HG02588 (cell line): ENCODE measurements at regions not wholly inside any gene's neighbourhood (a gene's known extent, or its start where the extent isn't known, plus 50 kb on each side); places are given as distances from the start of the nearest gene placed in this dataset.
A peak's percentile ranks its signal among the peaks of the same experiment; 100 is the strongest.
"Not testable (repeated sequence)": the region's sequence is repeated elsewhere in the genome, so short reads cannot be mapped to it uniquely, and the experiment has no call there.

Experiments used
- ATAC-seq: cut with Tn5 transposase; IDR thresholded peaks from one replicate; pipeline ENCODE4 v1.9.1; 2021; ENCODE audit warnings: mild to moderate bottlenecking, moderate library complexity; ENCODE audit not compliant: unreplicated experiment

- ATAC-seq = no peak
These were observed 127.5 kb upstream of the CHODL start for GRCh38 chr21:18117176-18117575.

DNA sequence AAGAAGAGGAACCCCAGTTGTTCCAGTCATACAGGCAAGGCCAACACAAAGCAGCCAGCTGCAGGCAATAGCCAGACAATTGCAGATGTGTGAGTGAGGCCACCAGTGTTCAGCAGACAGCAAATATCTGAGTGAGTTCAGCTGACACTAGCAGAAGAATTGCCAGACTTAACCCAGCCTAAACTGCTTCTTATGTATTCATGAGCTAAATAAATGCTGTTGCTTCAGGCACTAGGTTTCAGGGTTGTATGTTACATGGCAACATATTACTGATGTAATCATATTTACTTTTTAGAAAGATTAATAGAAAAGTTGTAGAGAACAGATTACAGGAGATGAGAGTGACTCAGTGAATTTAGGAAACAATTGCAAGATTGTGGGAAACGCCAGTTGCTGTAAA lies 129.8 kb upstream of the CHODL start:
- no peak for ATAC-seq

DNA sequence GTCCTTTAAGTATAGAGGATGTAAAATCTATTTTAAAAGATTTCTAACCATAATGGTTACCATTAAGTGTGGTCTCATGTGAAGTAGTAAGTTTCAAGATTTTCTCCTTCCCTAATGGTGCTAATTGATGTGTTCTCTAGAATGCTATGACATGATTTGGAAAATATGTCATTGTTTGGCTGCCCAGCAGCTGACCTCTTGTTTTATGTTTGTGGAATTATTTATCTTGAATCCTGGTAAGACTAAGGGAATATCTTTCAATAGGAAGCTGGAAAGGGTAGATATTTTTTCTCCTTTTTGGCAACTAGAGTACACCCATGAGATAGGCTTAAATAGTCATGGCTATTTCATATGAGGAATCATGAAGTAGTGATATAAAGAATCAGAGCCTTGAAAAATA lies 139.8 kb upstream of the CHODL start:
- no peak for ATAC-seq

- ATAC-seq = not testable (repeated sequence)
These were observed 148.2 kb upstream of the CHODL start for GRCh38 chr21:18096413-18096812.

DNA sequence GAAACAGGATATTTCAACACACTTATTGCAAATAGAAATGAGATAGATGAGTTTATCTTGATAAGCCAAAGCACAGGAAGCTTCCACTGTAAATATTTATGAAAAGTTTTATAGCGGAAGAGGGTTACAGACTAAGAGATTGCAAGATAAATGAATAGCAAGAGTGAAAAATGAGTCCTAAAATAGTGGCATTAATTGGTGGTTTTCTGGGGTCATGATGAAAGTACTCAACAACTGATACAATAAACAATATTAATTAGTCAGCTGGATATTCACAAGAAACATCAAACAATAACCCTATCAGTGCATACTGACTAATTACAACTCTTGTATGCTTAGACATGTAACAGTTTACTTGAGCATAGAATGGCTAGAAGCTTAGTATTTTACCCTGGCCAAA lies 154.8 kb upstream of the CHODL start:
- no peak for ATAC-seq

DNA sequence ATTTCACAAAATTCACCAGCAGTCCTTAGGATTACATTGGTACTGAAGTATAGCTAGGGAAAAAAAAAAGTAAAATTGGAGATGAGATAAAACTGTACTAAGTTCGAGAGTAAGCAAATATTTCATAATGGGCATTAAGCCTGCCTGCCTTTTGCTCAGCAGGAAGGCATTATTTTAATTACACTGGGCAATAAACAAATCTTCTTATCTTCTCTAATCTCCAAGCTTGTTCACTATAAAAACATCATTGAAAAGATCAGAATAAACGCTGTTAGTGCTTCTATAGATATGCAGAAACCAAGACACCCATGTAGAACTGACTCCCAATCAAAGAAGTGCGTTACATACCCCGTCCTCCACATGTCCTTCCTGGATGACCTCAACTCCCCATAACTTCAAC lies 174.2 kb upstream of the CHODL start:
- ATAC-seq = no peak

- no peak for ATAC-seq
These were observed 174.8 kb upstream of the CHODL start for GRCh38 chr21:18069875-18070274.

GRCh38 chr21:18060402-18060801 lies 184.2 kb upstream of the CHODL start:
- no peak for ATAC-seq

DNA sequence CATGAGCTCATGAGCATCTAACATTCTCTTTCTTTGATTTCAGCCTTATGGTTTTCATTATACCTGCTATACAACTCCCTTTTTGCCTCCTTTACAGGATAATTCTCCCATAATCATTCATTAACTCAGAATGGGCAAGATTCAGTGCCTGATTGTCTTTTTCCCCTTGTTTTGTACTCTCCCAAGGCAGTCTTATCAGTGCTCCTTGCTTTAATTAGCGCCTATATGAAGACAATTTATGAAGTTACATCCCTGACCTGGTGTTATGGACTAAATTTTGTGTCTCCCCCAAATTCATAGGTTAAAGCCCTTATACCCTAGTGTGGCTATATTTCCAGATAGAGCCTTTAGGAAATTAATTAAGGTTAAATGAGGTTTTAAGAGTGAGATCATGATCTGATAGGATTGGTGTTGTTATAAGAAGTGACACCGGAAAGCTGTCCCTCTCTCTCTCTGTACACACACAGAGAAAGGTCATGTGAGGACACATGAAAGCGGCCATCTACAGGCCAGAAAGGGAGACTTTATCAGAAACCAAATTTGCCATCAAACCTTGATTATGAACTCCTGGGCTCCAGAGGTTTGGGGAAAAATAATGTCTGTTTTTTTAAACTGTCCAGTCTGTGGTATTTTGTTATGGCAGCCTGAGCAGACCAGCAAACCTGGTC lies 185.8 kb upstream of the CHODL start:
- ATAC-seq = no peak

- no peak for ATAC-seq
These were observed 191.5 kb upstream of the CHODL start for GRCh38 chr21:18053151-18053550.

GRCh38 chr21:18049461-18049860 lies 195.2 kb upstream of the CHODL start:
- ATAC-seq = no peak

- no peak for ATAC-seq
These were observed 203.6 kb upstream of the CHODL start for GRCh38 chr21:18041012-18041411.

DNA sequence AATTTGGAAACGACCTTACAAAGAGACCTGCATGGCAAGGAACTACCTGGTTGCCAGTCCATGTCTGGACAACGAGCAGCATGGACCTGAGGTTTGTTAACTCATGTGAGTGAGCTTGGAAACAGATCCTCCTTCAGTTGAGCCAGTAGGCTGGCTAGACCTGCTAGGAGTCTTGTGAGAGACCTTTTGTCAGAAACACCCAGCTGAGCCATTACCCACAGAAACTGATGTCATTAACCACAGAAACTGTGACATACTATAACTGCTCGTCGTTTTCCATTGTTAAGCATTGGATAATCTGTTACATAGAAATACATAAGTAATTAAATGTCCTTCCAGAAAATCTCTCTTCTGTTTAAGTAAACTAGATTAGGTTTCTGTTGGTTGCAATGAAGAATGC lies 211.1 kb upstream of the C21orf91 start:
- peak; percentile 65 for ATAC-seq

DNA sequence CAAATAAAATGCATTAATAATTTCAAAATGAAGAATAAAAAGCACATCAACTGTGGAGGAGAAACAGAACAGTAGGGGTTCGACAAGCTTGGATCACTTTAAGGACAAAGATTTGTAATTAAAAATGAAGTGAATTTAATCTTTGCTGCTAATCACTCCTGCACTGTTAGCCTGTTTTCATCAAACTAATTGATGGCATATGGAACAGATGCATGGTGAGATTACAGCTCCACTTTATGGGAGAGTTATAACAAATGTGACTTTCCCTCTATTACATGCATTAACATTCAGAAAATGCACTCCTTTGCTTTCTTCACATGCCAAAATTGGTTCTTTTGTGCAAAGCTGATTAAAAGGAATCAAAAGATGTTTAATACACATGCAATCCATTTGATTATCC lies 207.2 kb upstream of the C21orf91 start:
- no peak for ATAC-seq

DNA sequence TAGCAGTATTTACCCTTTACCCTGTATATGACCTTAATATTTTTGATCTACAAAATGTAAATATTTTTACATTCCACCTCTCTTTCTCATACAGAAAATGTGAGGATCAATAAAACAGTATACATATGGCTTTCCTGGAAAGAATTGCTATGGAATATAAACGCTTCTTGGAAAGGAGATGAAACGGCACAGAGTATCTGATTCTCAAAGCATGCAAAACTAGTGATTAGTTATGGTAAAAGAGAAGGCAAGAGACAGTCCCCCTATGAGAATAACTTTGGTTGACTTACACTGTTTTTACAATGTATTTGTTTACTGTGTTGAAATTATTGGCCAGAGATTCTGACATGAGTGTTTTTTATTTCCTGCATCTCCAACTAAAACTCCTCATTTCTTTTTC lies 204.6 kb upstream of the C21orf91 start:
- no peak for ATAC-seq

- ATAC-seq = no peak
These were observed 204.0 kb upstream of the C21orf91 start for GRCh38 chr21:18023157-18023556.

GRCh38 chr21:18007121-18007520 lies 188.0 kb upstream of the C21orf91 start:
- ATAC-seq = no peak

DNA sequence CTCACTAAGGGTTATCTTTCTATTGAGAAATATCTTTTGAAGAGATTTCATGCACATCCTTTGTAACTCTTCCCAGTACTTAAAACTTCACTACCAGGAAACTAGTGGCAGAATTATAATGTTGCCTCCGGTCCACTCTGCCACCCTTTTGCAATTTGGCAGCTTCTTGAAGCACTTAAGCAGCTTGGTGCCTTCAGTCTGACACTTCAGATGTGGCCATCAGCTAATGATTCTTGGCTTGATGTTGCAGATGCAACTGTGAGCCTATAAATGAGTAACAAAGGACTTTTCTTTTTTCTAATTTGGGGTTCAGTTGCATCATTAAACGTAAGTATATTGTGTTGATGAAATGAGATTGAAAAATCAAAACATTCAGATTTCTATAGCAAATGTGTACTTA lies 187.5 kb upstream of the C21orf91 start:
- no peak for ATAC-seq

GRCh38 chr21:18002393-18002792 lies 183.2 kb upstream of the C21orf91 start:
- ATAC-seq = no peak

DNA sequence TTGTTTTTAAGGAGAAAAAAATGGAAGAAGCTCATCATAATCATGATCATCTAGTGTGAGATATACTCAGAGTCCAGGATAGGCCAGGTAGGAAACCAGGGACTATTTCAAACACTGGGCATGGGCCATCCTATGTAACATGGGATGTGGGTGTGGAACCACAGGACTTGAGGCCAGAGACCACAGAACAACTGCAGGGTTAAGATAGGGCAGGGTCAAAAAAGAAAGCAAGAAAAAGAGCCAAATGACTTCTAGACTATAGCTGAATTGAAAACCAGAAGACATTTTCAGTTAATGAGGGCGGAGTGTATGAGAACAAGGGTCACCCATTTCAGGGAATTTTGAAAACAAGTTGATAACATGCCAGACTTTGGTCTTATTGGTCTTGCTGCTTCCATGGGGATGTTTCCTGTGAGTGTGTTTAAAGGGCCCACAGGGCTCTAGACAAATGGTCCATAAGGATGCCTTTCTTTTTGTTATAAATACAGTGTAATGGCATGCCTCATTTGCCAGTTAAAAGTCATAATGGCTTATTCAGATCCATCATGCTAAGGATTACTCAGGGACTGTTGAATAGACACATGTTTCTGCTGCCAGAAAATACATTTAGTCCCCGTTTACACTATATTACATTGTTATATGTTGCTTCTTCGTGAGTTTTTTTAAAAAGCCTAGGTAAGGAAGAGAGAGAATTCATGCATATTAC lies 182.0 kb upstream of the C21orf91 start:
- no peak for ATAC-seq

DNA sequence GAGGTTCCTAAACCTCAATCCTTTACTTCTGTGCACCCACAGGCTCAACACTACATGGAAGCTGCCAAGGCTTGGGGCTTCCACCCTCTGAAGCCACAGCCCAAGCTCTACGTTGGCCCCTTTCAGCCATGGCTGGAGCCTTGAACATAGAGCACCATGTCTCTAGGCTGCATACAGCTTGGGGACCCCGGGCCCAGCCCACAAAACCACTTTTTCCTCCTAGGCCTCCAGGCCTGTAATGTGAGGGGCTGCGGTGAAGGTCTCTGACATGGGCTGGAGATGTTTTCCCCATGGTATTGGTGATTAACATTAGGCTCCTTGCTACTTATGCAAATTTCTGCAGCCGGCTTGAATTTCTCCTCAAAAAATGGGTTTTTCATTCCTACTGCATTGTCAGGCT lies 179.4 kb upstream of the C21orf91 start:
- not testable (repeated sequence) for ATAC-seq

DNA sequence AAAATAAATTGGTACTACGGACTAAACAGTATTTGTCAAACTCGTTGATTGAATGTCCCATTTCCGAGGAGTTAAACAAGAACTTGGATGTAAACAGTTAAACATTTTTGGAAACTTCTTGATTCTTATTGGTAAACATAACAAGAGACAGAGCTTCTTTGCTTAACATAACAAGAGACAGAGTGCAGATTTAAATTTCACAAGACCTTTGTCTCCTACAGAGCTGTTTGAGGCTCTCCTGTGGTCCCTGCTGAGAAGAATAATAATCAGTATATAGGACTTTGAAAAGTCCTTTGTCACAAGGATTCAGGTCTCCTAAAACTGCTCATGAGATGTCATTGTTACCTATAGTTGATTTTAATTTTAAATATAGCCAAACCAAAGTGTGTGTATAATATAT lies 170.6 kb upstream of the C21orf91 start:
- ATAC-seq = no peak

DNA sequence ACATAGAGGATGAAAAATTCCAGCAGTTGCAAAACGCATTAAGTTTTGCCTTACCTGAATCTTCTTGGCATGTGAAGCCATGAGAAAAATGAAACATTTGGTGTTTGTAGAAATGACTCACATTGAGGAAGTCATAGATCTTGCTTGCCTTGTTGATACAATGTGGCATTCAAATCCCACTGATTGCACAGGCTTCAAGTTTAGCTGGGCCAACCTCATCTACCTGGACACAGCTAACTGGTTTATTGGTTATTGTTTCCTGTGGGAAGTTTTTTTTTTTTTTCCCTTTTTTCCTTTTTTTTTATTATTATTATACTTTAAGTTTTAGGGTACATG lies 168.9 kb upstream of the C21orf91 start:
- no peak for ATAC-seq
